Common myeloid progenitor, CD34-positive (primary cell): ENCODE measurements at regions not wholly inside any gene's neighbourhood (a gene's known extent, or its start where the extent isn't known, plus 50 kb on each side); places are given as distances from the start of the nearest gene placed in this dataset.

Source experiments
- CTCF ChIA-PET: fragments of 350-600 bp; sonication (Branson Sonifier 250); formaldehyde crosslinking; loops from one replicate; lab custom pipeline; 2021; ENCODE audit warnings: antibody characterized with exemption; lab: Charles Lee
- POLR2A ChIA-PET: fragments of 350-600 bp; sonication (Branson Sonifier 250); formaldehyde crosslinking; loops from one replicate; lab custom pipeline; 2021; ENCODE audit warnings: antibody characterized with exemption; lab: Charles Lee
- DNase-seq, 3 donors: peaks; one replicate each; pipeline versions ENCODE4 v3.0.0 to v3.0.0-alpha.2; 2013
- H3K27ac ChIP-seq, 2 experiments: 1 replicate in 1 of 2; 2 replicates in 1 of 2; pipeline ENCODE4 v1.7.0; 2013; ENCODE audit warnings: inconsistent platforms in 2 of 2, low read length in 2 of 2, mild to moderate bottlenecking in 2 of 2, low read depth in 1 of 2, moderate library complexity in 1 of 2; ENCODE audit not compliant: severe bottlenecking in 2 of 2, insufficient read depth in 1 of 2, poor library complexity in 1 of 2
- H3K27me3 ChIP-seq, 5 experiments: replicated peaks in 2 of 5; 1 replicate in 3 of 5; 2 replicates in 2 of 5; pipeline versions ENCODE4 v1.6.1 to v1.7.0; 2013; ENCODE audit warnings: low read length in 4 of 5, mild to moderate bottlenecking in 2 of 5, moderate library complexity in 2 of 5, inconsistent platforms in 1 of 5; ENCODE audit not compliant: insufficient read depth in 5 of 5, control insufficient read depth in 4 of 5
- H3K36me3 ChIP-seq, 4 experiments: 1 replicate in 2 of 4; 2 replicates in 2 of 4; pipeline versions ENCODE4 v1.6.1 to v1.7.0; 2013; ENCODE audit warnings: low read length in 3 of 4, control low read depth in 1 of 4, mild to moderate bottlenecking in 1 of 4; ENCODE audit not compliant: control insufficient read depth in 4 of 4, insufficient read depth in 4 of 4
- H3K4me1 ChIP-seq, 4 experiments: 1 replicate in 3 of 4; 2 replicates in 1 of 4; pipeline versions ENCODE4 v1.6.1 to v1.7.1; 2013; ENCODE audit warnings: low read length in 3 of 4, mild to moderate bottlenecking in 3 of 4, control low read depth in 1 of 4, inconsistent platforms in 1 of 4, moderate library complexity in 1 of 4; ENCODE audit not compliant: control insufficient read depth in 4 of 4, insufficient read depth in 4 of 4; ENCODE audit errors: control extremely low read depth in 1 of 4
- H3K4me3 ChIP-seq, 7 experiments: 1 replicate in 4 of 7; 2 replicates in 3 of 7; pipeline versions ENCODE4 v1.5.1 to v1.7.0; 2013; ENCODE audit warnings: mild to moderate bottlenecking in 7 of 7, low read length in 6 of 7, moderate library complexity in 6 of 7, inconsistent platforms in 2 of 7, low read depth in 2 of 7, control low read depth in 1 of 7; ENCODE audit not compliant: insufficient read depth in 4 of 7, control insufficient read depth in 1 of 7; ENCODE audit errors: extremely low read depth in 1 of 7
- H3K9me3 ChIP-seq, 5 experiments: 1 replicate in 4 of 5; 2 replicates in 1 of 5; pipeline versions ENCODE4 v1.6.1 to v1.7.1; 2013; ENCODE audit warnings: low read length in 4 of 5, mild to moderate bottlenecking in 2 of 5, inconsistent platforms in 1 of 5, low read depth in 1 of 5, moderate library complexity in 1 of 5; ENCODE audit not compliant: control insufficient read depth in 4 of 5, insufficient read depth in 2 of 5; ENCODE audit errors: control extremely low read depth in 1 of 5
- WGBS: methylation state at CpG from one replicate; pipeline ENCODE4 v1.1.5; 2013; ENCODE audit not compliant: insufficient coverage; 5-methylcytosine and 5-hydroxymethylcytosine counted together

DNA sequence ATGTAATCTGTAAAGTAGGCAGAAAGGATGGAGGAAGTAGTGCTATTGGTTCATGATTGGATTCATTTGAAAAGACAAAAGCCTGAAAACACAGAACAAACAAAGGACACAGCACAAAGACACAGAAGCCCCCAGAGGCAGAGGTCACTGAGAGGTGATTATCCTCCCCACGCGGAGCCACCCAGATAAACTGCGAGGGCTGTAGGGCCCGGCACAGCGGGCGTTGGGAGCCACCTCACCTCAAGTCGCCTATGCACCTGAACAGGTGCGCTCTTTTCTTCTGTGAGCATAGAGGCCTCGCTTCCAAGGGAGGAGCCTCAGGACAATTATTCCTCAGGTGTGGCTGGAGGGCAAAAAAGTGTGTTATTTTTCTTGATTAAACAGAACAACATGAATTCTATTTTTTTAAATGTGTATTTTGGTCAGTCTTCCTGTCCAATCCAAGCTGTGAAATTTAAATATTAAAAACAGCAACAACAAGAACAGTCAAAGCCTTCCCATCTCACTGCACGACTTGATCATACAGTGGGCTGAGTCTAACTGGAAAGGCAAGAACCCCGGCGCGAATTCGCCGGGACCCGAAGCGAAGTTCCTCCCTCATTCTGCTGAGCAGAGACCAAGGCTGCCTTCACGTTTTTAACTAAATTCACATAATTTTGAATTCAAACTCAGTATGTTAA is 205.3 kb downstream of the THBS2 start:
- CTCF ChIA-PET, result no interaction called here
- Histone ChIP-seq H3K27me3 (no peaks in the 10 kb centered on the region), H3K27ac (no peak overlapping the region), H3K36me3 (no peaks in the 10 kb centered on the region), H3K4me3 (no peak overlapping the region), H3K4me1 (no peaks in the 10 kb centered on the region), H3K9me3 (no peaks in the 10 kb centered on the region)
- POLR2A ChIA-PET, result no interaction called here
- no peak for DNase-seq
- WGBS, result 95% methylated on average over 15 of the region's 18 CpGs

DNA sequence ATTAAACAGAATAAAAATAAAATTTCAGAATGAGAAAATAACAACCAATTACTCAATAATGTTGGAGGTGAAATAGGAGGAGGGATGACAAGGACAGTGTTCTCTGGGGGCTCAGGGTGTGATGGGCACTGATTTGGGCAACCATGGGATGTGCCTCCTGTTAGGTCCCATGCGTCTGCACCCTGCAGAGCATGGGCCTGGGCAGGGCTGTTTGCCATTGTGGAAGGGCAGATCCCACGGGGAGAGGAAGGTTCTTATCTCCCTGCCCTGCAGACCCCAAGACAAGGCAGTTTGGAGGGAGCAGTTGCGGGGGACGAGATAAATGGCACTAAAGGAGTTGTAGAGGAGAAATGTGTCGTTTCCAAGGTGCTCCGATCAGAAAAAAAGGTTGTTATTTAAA is 206.3 kb downstream of the THBS2 start:
- H3K36me3 ChIP-seq, result no peaks in the 10 kb centered on the region
- DNase-seq, result no peak
- H3K4me1 ChIP-seq, result no peaks in the 10 kb centered on the region
- WGBS, result 100% methylated on average over 5 of the region's 6 CpGs
- H3K4me3 ChIP-seq, result no peak overlapping the region
- no peak overlapping the region for H3K27ac ChIP-seq
- CTCF ChIA-PET, result no interaction called here
- POLR2A ChIA-PET, result no interaction called here
- H3K9me3 ChIP-seq, result no peaks in the 10 kb centered on the region
- H3K27me3 ChIP-seq, result no peaks in the 10 kb centered on the region

GRCh38 chr6:169046483-169047192 is 207.0 kb downstream of the THBS2 start:
- H3K27me3 ChIP-seq, result no peaks in the 10 kb centered on the region
- no peak overlapping the region for H3K27ac ChIP-seq
- H3K4me3 ChIP-seq, result no peak overlapping the region
- ChIA-PET CTCF (no interaction called here), POLR2A (no interaction called here)
- no peaks in the 10 kb centered on the region for H3K36me3 ChIP-seq
- no peaks in the 10 kb centered on the region for H3K4me1 ChIP-seq
- WGBS, result 99% methylated on average over 9 of the region's 10 CpGs
- H3K9me3 ChIP-seq, result no peaks in the 10 kb centered on the region
- DNase-seq, result no peak

DNA sequence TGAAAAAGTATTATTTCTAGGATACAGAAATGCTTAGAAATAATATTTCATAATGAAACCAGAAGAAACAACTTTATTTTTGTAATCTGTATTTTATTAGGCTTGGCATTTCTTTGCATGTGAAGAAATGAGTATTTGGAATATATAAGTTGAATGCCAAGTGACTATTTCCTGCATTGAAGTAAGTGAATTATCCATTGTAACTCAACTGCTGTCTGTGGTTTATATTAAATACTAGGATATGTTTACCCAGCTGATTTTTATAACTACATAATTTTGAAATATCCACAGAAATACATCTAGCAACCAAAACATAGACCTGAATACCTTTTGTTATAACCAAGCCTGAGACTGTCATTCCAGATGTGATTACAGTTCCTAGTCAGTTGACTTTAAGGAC is 207.6 kb downstream of the THBS2 start:
- Histone ChIP-seq H3K9me3 (no peaks in the 10 kb centered on the region), H3K36me3 (no peaks in the 10 kb centered on the region), H3K4me3 (no peak overlapping the region), H3K27ac (no peak overlapping the region), H3K27me3 (no peaks in the 10 kb centered on the region), H3K4me1 (no peaks in the 10 kb centered on the region)
- POLR2A ChIA-PET, result no interaction called here
- CTCF ChIA-PET, result no interaction called here
- no peak for DNase-seq

DNA sequence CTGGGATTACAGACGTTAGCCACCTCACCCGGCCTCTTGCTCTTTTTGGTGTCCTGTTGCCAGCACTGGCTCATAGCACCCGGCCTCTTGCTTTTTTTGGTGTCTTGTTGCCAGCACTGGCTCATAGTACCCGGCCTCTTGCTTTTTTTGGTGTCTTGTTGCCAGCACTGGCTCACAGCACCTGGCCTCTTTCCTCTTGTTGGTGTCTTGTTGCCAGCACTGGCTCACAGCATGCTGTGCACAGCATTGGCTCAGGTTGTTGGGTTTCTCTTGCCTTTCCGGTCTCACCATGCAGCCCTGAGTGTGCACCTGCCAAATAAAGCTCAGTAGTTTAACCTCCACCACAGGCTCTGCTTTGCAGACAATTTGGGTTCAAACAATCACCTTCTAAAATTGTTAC is 208.2 kb downstream of the THBS2 start:
- Histone ChIP-seq H3K36me3 (no peaks in the 10 kb centered on the region), H3K9me3 (no peaks in the 10 kb centered on the region), H3K27ac (no peak overlapping the region), H3K27me3 (no peaks in the 10 kb centered on the region), H3K4me3 (no peak overlapping the region), H3K4me1 (no peaks in the 10 kb centered on the region)
- CTCF ChIA-PET, result no interaction called here
- no peak for DNase-seq
- WGBS, result 96% methylated on average over 3 of the region's 5 CpGs
- POLR2A ChIA-PET, result no interaction called here

- CTCF ChIA-PET, result no interaction called here
- POLR2A ChIA-PET, result no interaction called here
- WGBS, result 88% methylated on average over 12 of the region's 14 CpGs
- Histone ChIP-seq H3K27me3 (no peaks in the 10 kb centered on the region), H3K9me3 (no peaks in the 10 kb centered on the region), H3K4me1 (no peaks in the 10 kb centered on the region), H3K36me3 (no peaks in the 10 kb centered on the region), H3K27ac (no peak overlapping the region), H3K4me3 (no peak overlapping the region)
- DNase-seq, result no peak
Measured at GRCh38 chr6:169044381-169045230, 209.0 kb downstream of the THBS2 start.

- peaks cover 0 to 6% (median 0%) of the 10 kb centered on the region in 5 experiments for H3K9me3 ChIP-seq
- no peak for DNase-seq
- ChIA-PET CTCF (no interaction called here), POLR2A (no interaction called here)
- H3K36me3 ChIP-seq, result no peaks in the 10 kb centered on the region
- no peaks in the 10 kb centered on the region for H3K4me1 ChIP-seq
- no peak overlapping the region for H3K4me3 ChIP-seq
- no peaks in the 10 kb centered on the region for H3K27me3 ChIP-seq
- 100% methylated on average over 3 of the region's 5 CpGs for WGBS
- no peak overlapping the region for H3K27ac ChIP-seq
Measured at GRCh38 chr6:169042061-169042460, 211.6 kb downstream of the THBS2 start.
